ES-I3 (cell line): ENCODE measurements at regions not wholly inside any gene's neighbourhood (a gene's known extent, or its start where the extent isn't known, plus 50 kb on each side); places are given as distances from the start of the nearest gene placed in this dataset.

Source experiments
- H3K36me3 ChIP-seq: 2 replicates; pipeline ENCODE4 v1.6.1; 2013; ENCODE audit warnings: mild to moderate bottlenecking, low read length, control low read depth, moderate library complexity; ENCODE audit not compliant: insufficient read depth
- H3K4me1 ChIP-seq: 2 replicates; pipeline ENCODE4 v1.6.1; 2013; ENCODE audit warnings: mild to moderate bottlenecking, control low read depth, low read length; ENCODE audit not compliant: insufficient read depth
- H3K9ac ChIP-seq: 2 replicates; pipeline ENCODE4 v1.6.1; 2013; ENCODE audit warnings: low read depth, mild to moderate bottlenecking, low read length, moderate library complexity
- H3K9me3 ChIP-seq: 2 replicates; pipeline ENCODE4 v1.6.1; 2013; ENCODE audit warnings: mild to moderate bottlenecking, low read length, moderate library complexity; ENCODE audit not compliant: control insufficient read depth, insufficient read depth

GRCh38 chr2:129325151-129325550, 654.3 kb upstream of the RAB6C start:
- Histone ChIP-seq H3K9me3 (no peaks in the 10 kb centered on the region), H3K4me1 (no peaks in the 10 kb centered on the region), H3K36me3 (no peaks in the 10 kb centered on the region), H3K9ac (no peak overlapping the region)

- Histone ChIP-seq H3K4me1 (no peaks in the 10 kb centered on the region), H3K9me3 (no peaks in the 10 kb centered on the region), H3K36me3 (no peaks in the 10 kb centered on the region), H3K9ac (no peak overlapping the region)
Observed at GRCh38 chr2:129329574-129329973, 649.9 kb upstream of the RAB6C start.

- no peaks in the 10 kb centered on the region for H3K9me3 ChIP-seq
- no peaks in the 10 kb centered on the region for H3K36me3 ChIP-seq
- H3K9ac ChIP-seq, result no peak overlapping the region
- no peaks in the 10 kb centered on the region for H3K4me1 ChIP-seq
Observed at GRCh38 chr2:129330504-129330903, 649.0 kb upstream of the RAB6C start.

DNA sequence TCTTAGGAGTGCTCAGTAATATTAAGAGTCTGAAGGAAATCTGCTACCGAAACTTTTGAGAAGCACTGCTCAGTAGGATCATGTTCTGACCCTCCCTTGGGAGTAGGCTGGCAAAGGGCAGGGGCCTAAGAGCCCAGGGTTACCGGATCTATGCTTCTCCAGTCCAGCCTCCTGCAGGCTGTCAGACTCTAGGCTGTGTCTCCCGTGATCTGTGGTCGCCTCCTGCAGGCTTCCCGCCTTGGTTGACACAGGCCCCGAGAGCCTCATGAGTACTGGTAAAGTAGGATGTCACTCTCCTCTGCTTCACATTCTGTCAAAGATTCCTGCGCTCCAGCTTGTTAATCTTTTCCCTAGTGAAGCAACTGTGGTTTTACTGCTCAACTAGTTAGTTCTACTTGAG, 647.8 kb upstream of the RAB6C start:
- Histone ChIP-seq H3K9ac (no peak overlapping the region), H3K36me3 (no peaks in the 10 kb centered on the region), H3K4me1 (no peaks in the 10 kb centered on the region), H3K9me3 (no peaks in the 10 kb centered on the region)

- H3K9ac ChIP-seq, result no peak overlapping the region
- no peaks in the 10 kb centered on the region for H3K9me3 ChIP-seq
- H3K4me1 ChIP-seq, result no peaks in the 10 kb centered on the region
- no peaks in the 10 kb centered on the region for H3K36me3 ChIP-seq
Observed at GRCh38 chr2:129334128-129334527, 645.3 kb upstream of the RAB6C start.

DNA sequence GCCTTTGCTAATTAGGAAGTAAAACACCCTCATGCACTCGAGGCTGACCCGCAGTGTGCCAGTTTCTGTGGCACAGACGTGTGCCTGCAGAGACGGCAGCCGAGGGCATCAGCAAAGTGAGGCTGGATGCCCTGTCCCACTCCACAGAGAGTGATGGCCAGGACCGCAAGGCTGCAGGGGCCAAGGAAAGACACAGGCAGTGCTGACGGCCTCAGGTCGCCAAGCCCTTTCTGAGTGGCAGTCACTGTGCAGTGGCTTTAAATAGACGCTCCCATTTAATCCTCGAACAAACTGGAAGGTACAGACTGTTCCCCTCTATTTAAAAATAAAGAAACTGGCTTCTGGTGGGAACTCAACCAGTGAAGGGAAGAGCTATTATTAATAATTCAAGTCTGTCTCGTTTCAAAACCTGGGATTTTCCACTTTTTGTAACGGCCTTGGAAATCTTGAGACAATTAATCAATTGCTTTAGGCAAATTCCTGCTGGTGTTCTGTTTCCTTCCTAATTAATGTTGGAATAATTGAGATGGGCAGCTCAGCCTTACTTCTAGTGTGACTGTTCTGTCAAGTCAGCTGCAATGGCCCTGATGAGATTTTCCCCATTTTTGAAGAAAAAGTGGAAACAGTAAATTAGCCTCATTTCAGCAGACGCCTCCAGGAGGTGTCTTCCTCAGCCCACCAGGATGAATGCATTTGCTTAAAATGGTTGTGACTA, 644.6 kb upstream of the RAB6C start:
- H3K9me3 ChIP-seq, result no peaks in the 10 kb centered on the region
- H3K4me1 ChIP-seq, result no peaks in the 10 kb centered on the region
- H3K36me3 ChIP-seq, result no peaks in the 10 kb centered on the region
- no peak overlapping the region for H3K9ac ChIP-seq

DNA sequence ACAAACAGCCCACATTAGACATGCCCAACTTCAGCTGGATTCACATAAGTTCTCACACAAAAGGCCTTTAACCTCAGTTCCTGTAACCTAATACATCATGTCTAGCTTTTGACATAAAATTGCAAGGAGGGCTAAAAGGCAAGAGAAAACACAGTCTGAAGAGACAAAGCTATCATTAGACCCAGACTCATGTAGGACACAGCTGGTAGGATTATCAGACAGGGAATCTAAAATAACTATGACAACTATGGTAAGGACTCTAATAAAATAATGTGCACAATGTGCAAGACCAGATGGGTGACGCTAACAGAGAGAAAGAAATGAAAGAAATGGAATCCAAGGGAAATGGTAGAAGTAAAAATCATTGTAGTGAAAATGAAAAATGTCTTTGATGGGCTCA, 643.2 kb upstream of the RAB6C start:
- no peak overlapping the region for H3K9ac ChIP-seq
- H3K36me3 ChIP-seq, result no peaks in the 10 kb centered on the region
- peaks cover 4% of the 10 kb centered on the region; the same call in 1 of the 2 replicates for H3K9me3 ChIP-seq
- H3K4me1 ChIP-seq, result no peaks in the 10 kb centered on the region

- peaks cover 6% of the 10 kb centered on the region; the same call in 1 of the 2 replicates for H3K9me3 ChIP-seq
- H3K9ac ChIP-seq, result no peak overlapping the region
- H3K36me3 ChIP-seq, result no peaks in the 10 kb centered on the region
- no peaks in the 10 kb centered on the region for H3K4me1 ChIP-seq
Observed at GRCh38 chr2:129337076-129337475, 642.4 kb upstream of the RAB6C start.

GRCh38 chr2:129345540-129345939, 633.9 kb upstream of the RAB6C start:
- no peaks in the 10 kb centered on the region for H3K36me3 ChIP-seq
- H3K9me3 ChIP-seq, result peaks cover 6% of the 10 kb centered on the region; the same call in 1 of the 2 replicates
- no peak overlapping the region for H3K9ac ChIP-seq
- no peaks in the 10 kb centered on the region for H3K4me1 ChIP-seq

DNA sequence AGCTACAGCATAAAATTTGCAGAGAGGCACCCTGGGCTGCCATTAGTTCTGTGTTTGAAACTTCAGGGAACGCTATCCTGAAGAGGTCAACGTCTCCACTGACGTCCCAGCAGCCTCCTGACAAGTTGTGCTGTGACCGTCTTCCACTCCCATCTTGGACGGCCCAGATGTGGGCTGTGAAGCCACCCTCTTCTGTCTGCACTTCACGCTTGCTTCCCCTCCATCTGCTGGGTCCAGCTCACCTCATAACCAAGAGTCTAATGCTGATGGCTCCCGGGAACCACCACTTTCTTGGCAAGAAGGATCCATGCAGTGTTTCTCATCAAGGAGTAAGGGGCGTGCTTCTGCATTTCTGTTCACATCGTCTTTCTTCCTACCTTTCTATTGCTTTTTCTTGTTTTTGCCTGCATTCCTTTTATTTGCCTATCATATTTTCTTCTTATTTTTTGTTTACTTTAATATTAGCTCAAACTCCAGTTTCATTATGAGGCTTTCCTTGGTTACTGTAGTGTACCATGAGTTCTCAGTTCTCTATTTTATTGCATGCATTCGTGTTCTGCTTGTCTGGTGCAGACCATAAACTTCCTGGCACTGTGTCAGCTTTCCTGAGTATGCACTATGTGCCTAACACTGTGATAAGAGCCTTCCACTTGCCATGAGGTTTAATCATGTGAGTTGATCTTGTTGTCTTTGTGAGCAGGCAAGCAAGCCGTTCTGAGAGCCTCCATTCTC, 631.8 kb upstream of the RAB6C start:
- H3K9ac ChIP-seq, result no peak overlapping the region
- no peaks in the 10 kb centered on the region for H3K4me1 ChIP-seq
- no peaks in the 10 kb centered on the region for H3K36me3 ChIP-seq
- H3K9me3 ChIP-seq, result no peaks in the 10 kb centered on the region

DNA sequence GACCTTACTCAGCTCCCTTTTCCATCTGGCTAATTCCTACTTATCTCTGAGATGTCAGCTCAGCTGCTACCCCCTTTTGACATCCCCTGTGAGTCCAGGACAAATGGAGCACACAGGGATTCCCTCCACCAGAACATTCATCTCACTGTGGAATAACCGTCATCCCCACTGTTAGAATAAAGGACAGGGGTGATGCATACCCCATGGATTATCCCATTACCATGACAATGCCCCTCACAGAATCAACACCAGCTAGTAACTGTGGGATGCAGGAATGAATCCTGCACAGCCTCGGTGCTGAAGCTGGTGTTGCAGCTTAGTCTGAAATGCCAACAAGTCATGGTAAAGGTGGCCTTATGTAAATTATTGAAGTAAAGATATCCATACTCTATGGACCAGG, 624.8 kb upstream of the RAB6C start:
- no peaks in the 10 kb centered on the region for H3K4me1 ChIP-seq
- H3K9me3 ChIP-seq, result no peaks in the 10 kb centered on the region
- no peaks in the 10 kb centered on the region for H3K36me3 ChIP-seq
- H3K9ac ChIP-seq, result no peak overlapping the region

DNA sequence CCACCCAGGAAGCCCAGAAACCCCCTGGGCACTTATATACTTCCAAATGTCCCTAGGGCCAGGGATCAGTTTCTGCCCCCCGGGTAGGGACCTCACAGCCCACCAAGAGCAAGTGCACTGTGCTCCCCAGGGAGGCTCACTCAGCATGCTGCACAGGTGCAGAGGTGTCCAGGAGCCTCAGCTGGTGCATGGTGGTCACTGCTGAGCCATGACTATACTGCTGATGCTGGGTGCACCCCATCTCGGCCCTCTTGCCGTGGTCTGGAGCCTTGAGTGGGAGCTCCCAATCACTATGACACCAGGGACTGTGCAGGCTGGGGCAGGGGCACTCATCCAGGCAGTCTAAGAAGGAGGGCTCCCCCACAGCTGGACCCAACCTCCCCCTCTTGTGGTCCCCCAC, 617.8 kb upstream of the RAB6C start:
- Histone ChIP-seq H3K4me1 (no peaks in the 10 kb centered on the region), H3K9me3 (no peaks in the 10 kb centered on the region), H3K36me3 (no peaks in the 10 kb centered on the region), H3K9ac (no peak overlapping the region)

GRCh38 chr2:129366263-129366662, 613.2 kb upstream of the RAB6C start:
- Histone ChIP-seq H3K9me3 (no peaks in the 10 kb centered on the region), H3K9ac (no peak overlapping the region), H3K4me1 (no peaks in the 10 kb centered on the region), H3K36me3 (no peaks in the 10 kb centered on the region)

- no peak overlapping the region for H3K9ac ChIP-seq
- H3K36me3 ChIP-seq, result no peaks in the 10 kb centered on the region
- no peaks in the 10 kb centered on the region for H3K4me1 ChIP-seq
- no peaks in the 10 kb centered on the region for H3K9me3 ChIP-seq
Observed at GRCh38 chr2:129367107-129367506, 612.4 kb upstream of the RAB6C start.

DNA sequence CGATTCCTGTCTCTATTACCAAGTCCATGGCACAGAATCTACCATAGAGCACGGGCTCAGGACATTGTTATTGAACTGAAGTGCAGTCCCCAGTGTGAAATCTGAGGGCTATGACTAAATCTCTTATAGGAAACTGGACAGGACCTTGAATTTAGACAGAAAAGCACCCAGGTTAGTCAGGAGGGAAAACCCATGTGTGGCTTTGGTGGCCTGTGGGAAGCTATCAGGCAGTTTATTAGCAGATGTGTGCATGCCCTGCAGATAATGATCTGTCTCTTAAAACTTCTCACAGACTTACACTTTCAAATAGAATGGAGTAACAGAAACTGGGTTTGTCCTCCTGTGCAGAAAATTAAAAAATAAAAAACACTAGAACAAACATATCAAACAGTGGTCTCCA, 610.0 kb upstream of the RAB6C start:
- Histone ChIP-seq H3K36me3 (no peaks in the 10 kb centered on the region), H3K9me3 (no peaks in the 10 kb centered on the region), H3K4me1 (no peaks in the 10 kb centered on the region), H3K9ac (no peak overlapping the region)
